CD4-positive, CD25-positive, alpha-beta regulatory T cell (primary cell): ENCODE measurements at regions not wholly inside any gene's neighbourhood (a gene's known extent, or its start where the extent isn't known, plus 50 kb on each side); places are given as distances from the start of the nearest gene placed in this dataset.
"Not testable (repeated sequence)": the region's sequence is repeated elsewhere in the genome, so short reads cannot be mapped to it uniquely, and the experiment has no call there.

Source experiments
- ATAC-seq, 2 donors: fragments of 150-1000 bp; cut with Tn5 transposase; one replicate each; pipeline ENCODE4 v1.10.0; 2021; ENCODE audit warnings: low read depth in 2 of 2, moderate number of reproducible peaks in 2 of 2, moderate library complexity in 1 of 2
- DNase-seq, 3 donors: peaks; one replicate each; pipeline versions ENCODE4 v3.0.0 to v3.0.0-alpha.2; 2012 to 2022; ENCODE audit warnings: mixed read lengths in 1 of 3
- H3K27ac ChIP-seq: one replicate; pipeline ENCODE4 v1.7.0; 2013; ENCODE audit warnings: mild to moderate bottlenecking, low read length; ENCODE audit not compliant: insufficient read depth, poor library complexity, severe bottlenecking
- H3K27me3 ChIP-seq: one replicate; pipeline ENCODE4 v1.7.0; 2013; ENCODE audit warnings: low read length; ENCODE audit not compliant: control insufficient read depth, insufficient read depth
- H3K36me3 ChIP-seq: one replicate; pipeline ENCODE4 v1.7.0; 2013; ENCODE audit warnings: mild to moderate bottlenecking, low read length, moderate library complexity; ENCODE audit not compliant: control insufficient read depth, insufficient read depth
- H3K4me1 ChIP-seq: 2 replicates; pipeline ENCODE4 v1.7.0; 2013; ENCODE audit warnings: mild to moderate bottlenecking, low read length; ENCODE audit not compliant: insufficient read depth, control insufficient read depth, poor library complexity, severe bottlenecking
- H3K4me3 ChIP-seq: one replicate; pipeline ENCODE4 v1.7.0; 2013; ENCODE audit warnings: low read depth, mild to moderate bottlenecking, low read length, moderate library complexity
- H3K9me3 ChIP-seq, 2 experiments: 1 replicate in 1 of 2; 2 replicates in 1 of 2; pipeline ENCODE4 v1.7.0; 2013; ENCODE audit warnings: low read length in 2 of 2, mild to moderate bottlenecking in 1 of 2, moderate library complexity in 1 of 2; ENCODE audit not compliant: control insufficient read depth in 2 of 2
- H3K27ac Mint-ChIP-seq, 3 donors: one replicate each; pipeline ENCODE4 v1.8.0; 2020 to 2022; ENCODE audit warnings: mild to moderate bottlenecking in 3 of 3, mixed read lengths in 3 of 3, moderate library complexity in 2 of 3
- H3K27me3 Mint-ChIP-seq: one replicate; pipeline ENCODE4 v1.8.0; 2022; ENCODE audit warnings: mild to moderate bottlenecking, mixed read lengths
- H3K36me3 Mint-ChIP-seq: one replicate; pipeline ENCODE4 v1.8.0; 2020; ENCODE audit warnings: mixed read lengths
- H3K4me1 Mint-ChIP-seq, 4 donors: one replicate each; pipeline ENCODE4 v1.8.0; 2020 to 2022; ENCODE audit warnings: mixed read lengths in 4 of 4, mild to moderate bottlenecking in 1 of 4
- H3K4me3 Mint-ChIP-seq, 4 donors: one replicate each; pipeline ENCODE4 v1.8.0; 2020 to 2022; ENCODE audit warnings: mild to moderate bottlenecking in 4 of 4, mixed read lengths in 4 of 4, moderate library complexity in 3 of 4
- H3K9me3 Mint-ChIP-seq, 7 donors: one replicate each; pipeline ENCODE4 v1.8.0; 2020 to 2022; ENCODE audit warnings: mixed read lengths in 7 of 7, mild to moderate bottlenecking in 3 of 7, moderate library complexity in 2 of 7

DNA sequence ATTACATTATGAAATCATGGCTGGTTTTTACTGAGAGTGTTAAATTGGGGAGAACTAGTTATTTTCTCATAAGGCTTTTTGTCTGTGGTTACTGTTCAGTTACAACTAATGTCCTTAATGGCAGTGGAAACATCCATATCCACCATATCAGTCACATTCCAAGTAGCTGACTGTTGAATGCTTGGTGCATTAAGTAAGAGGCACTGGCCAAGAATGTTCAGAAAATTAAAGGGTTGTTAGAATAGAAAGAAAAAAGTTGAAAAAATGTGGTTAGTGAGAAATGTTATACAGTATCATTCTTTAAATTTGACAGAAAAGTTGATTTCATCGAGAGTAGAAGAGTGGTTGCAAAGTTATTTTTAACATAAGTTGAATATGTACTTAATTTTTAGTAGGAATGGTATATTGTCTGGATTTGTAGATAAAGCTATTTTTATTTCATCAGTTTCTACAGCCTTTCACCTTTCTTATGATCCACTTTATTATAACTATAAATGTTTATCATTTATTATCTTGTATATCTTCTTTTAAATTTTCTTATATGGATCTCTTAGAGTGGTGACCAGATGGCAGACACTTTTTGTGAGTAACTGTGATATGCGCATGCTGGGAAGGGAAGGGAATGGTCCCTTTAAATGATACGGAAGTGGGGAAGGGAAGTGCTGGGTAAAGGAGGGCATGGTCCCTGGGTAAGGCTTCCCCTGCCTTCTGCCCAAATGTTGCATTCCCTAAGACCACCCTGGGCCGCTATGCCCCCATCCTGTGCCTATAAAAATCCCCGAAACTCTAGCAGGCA is 2407.1 kb downstream of the ARAP2 start:
- H3K4me1 Mint-ChIP-seq: no peaks in the 10 kb centered on the region
- no peaks in the 10 kb centered on the region for H3K36me3 ChIP-seq
- no peak overlapping the region for H3K27ac ChIP-seq
- H3K4me3 Mint-ChIP-seq: no peak overlapping the region
- peaks cover 0 to 11% (median 4%) of the 10 kb centered on the region in 7 donors for H3K9me3 Mint-ChIP-seq
- H3K27ac Mint-ChIP-seq: no peak overlapping the region
- no peaks in the 10 kb centered on the region for H3K4me1 ChIP-seq
- no peaks in the 10 kb centered on the region for H3K36me3 Mint-ChIP-seq
- DNase-seq (no peak), ATAC-seq (no peak)
- no peaks in the 10 kb centered on the region for H3K27me3 ChIP-seq
- no peaks in the 10 kb centered on the region for H3K9me3 ChIP-seq
- H3K4me3 ChIP-seq: no peak overlapping the region
- H3K27me3 Mint-ChIP-seq: no peaks in the 10 kb centered on the region

DNA sequence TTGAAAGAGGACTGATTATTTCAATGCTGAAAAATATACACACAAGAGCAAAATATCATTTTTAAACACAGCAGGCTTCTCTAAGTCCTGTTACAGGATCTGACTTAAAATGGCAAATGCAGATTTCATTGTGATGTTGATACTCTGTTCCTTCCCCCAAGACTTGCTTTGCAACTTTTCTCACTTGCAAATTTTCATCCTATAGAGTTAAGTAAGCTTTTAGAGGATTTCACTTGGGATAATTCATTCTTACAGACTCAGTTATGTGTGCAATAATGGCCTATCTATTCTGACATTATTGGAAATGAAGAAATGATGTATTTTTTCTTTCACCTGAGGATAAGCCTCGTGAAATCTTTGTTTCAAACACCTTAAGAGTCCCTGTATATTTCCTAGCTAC is 2403.2 kb downstream of the ARAP2 start:
- no peak for ATAC-seq
- Histone ChIP-seq H3K27ac (no peak overlapping the region), H3K9me3 (no peaks in the 10 kb centered on the region), H3K4me1 (no peaks in the 10 kb centered on the region), H3K27me3 (no peaks in the 10 kb centered on the region), H3K4me3 (no peak overlapping the region), H3K36me3 (no peaks in the 10 kb centered on the region)
- Mint-ChIP-seq H3K4me3 (no peak overlapping the region), H3K27me3 (no peaks in the 10 kb centered on the region), H3K36me3 (no peaks in the 10 kb centered on the region), H3K4me1 (no peaks in the 10 kb centered on the region), H3K27ac (no peak overlapping the region), H3K9me3 (peaks cover 0 to 12% (median 6%) of the 10 kb centered on the region in 7 donors)
- DNase-seq: no peak

DNA sequence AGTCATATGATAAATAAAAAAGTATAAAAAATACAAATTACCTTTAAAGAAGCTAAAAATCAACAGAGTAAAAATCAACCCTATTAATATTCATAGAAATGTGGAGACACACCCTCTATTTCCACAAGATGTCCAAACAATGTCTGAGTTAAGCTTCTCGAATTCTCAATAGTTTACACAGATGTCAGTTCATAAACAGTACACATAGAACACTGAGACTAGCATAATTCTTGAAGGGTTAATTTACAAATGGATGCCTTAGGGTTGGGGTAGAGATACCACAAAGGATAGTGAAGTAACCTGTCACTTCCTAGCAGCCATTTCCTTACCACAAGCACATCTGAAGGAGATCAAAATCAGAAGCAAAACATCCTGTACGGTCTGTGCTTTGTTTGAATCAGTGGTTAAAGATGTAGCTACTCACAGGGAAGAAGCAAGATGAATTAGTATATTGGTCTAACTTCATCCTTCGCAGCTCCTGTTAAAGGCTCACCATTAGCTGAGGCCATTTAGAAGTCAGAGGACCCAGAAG is 2393.9 kb downstream of the ARAP2 start:
- DNase-seq (peak in 1 of 3 donors; percentile 0), ATAC-seq (no peak)
- Histone ChIP-seq H3K27ac (no peak overlapping the region), H3K4me1 (no peaks in the 10 kb centered on the region), H3K4me3 (no peak overlapping the region), H3K9me3 (peaks cover 0 to 8% of the 10 kb centered on the region in 2 experiments), H3K27me3 (no peaks in the 10 kb centered on the region), H3K36me3 (no peaks in the 10 kb centered on the region)
- Mint-ChIP-seq H3K9me3 (peaks cover 2 to 40% (median 15%) of the 10 kb centered on the region in 7 donors), H3K4me1 (no peaks in the 10 kb centered on the region), H3K27ac (no peak overlapping the region), H3K36me3 (no peaks in the 10 kb centered on the region), H3K4me3 (no peak overlapping the region), H3K27me3 (no peaks in the 10 kb centered on the region)

DNA sequence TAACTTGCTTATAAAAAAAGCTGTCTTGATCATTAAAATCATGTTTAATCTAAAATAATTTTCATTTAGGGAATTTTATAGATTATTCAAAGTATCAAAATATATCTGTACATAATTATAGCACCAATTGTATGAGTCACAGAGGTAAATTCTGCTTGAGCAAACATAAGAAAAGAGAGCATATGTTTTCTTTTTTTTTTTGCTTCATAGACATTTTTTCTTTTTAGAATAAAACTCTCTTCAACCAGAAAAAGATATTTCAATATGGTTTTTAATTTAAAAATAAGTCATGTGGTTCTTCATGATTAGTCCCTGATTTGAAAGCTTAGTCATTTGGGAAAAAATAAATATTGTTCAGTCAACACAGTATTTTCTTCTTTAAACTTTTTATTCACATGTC is 2390.6 kb downstream of the ARAP2 start:
- peaks cover 4 to 28% (median 11%) of the 10 kb centered on the region in 7 donors for H3K9me3 Mint-ChIP-seq
- not testable (repeated sequence) for H3K4me1 Mint-ChIP-seq, ATAC-seq, H3K4me3 ChIP-seq, H3K27ac ChIP-seq, H3K36me3 Mint-ChIP-seq, H3K4me1 ChIP-seq, H3K4me3 Mint-ChIP-seq, H3K36me3 ChIP-seq, H3K27ac Mint-ChIP-seq, DNase-seq, H3K27me3 Mint-ChIP-seq, H3K27me3 ChIP-seq, H3K9me3 ChIP-seq

DNA sequence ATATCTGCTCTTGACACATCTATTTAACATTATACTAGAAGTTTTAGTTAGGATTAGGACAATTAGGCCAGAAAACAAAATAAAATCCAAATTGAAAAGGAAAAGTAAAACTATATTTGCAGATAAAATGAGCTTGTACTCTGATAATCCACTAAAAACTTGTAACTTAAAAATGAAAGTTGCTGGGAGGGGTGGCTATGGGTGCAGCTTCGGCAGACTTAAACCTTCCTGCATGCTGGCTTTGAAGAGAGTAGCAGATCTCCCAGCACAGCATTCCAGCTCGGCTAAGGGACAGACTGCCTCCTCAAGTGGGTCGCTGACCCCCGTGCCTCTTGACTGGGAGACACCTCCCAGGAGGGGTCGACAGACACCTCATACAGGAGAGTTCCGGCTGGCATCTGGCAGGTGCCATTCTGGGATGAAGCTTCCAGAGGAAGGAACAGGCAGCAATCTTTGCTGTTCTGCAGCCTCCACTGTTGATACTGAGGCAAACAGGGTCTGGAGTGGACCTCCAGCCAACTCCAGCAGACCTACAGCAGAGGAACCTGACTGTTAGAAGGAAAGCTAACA is 2379.9 kb downstream of the ARAP2 start:
- H3K4me1 Mint-ChIP-seq: no peaks in the 10 kb centered on the region
- no peak overlapping the region for H3K4me3 Mint-ChIP-seq
- no peaks in the 10 kb centered on the region for H3K36me3 Mint-ChIP-seq
- DNase-seq (no peak), ATAC-seq (no peak)
- peaks cover 2 to 3% of the 10 kb centered on the region in 2 experiments for H3K9me3 ChIP-seq
- H3K27ac Mint-ChIP-seq: no peak overlapping the region
- no peaks in the 10 kb centered on the region for H3K27me3 Mint-ChIP-seq
- H3K27ac ChIP-seq: no peak overlapping the region
- H3K36me3 ChIP-seq: no peaks in the 10 kb centered on the region
- H3K4me1 ChIP-seq: no peaks in the 10 kb centered on the region
- no peaks in the 10 kb centered on the region for H3K27me3 ChIP-seq
- H3K9me3 Mint-ChIP-seq: peaks cover 0 to 32% (median 11%) of the 10 kb centered on the region in 7 donors
- H3K4me3 ChIP-seq: no peak overlapping the region

DNA sequence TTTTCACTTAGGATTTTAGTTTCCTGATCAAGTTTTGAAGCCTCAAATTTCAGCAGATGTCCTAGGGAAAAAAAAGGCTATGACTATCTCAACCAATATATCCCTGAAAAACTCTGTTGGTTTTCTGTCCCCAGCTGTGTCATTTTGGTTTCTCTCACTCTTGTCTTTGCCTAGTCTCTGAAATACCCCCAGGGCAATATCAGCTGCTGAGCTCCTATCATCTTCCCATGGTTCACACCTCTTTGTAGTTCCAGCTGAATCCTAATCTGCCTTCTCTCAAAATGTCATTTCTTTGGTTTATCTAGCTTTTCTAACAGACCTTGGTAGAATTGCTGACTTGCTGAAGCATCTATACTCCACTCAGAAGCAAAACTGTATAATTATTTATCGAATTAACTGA is 2370.5 kb downstream of the ARAP2 start:
- Histone ChIP-seq H3K4me3 (no peak overlapping the region), H3K4me1 (no peaks in the 10 kb centered on the region), H3K27ac (no peak overlapping the region), H3K36me3 (no peaks in the 10 kb centered on the region), H3K27me3 (no peaks in the 10 kb centered on the region), H3K9me3 (no peaks in the 10 kb centered on the region)
- Mint-ChIP-seq H3K4me1 (no peaks in the 10 kb centered on the region), H3K9me3 (peaks cover 2 to 21% (median 12%) of the 10 kb centered on the region in 7 donors), H3K27me3 (no peaks in the 10 kb centered on the region), H3K27ac (no peak overlapping the region), H3K36me3 (no peaks in the 10 kb centered on the region), H3K4me3 (no peak overlapping the region)
- ATAC-seq (no peak), DNase-seq (no peak)

DNA sequence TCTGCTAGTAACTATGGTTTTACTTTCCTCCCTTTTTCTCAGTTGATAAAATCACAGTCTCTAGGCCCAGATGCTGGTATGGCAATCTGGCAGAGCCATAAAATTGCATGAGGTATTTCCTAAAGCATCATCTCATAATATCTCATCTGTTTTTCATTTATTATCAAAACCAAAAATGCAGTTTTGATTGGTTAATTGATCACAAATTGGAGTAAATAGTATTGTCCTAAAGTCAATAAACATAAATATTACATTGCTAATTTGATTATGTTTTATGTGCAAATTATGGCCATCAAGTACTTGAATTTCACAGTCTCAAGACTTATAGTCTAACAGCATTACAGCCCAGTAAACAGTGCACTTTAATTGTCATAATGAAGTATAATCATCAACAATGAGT is 2365.6 kb downstream of the ARAP2 start:
- Mint-ChIP-seq H3K36me3 (no peaks in the 10 kb centered on the region), H3K4me1 (no peaks in the 10 kb centered on the region), H3K9me3 (peaks cover 2 to 32% (median 11%) of the 10 kb centered on the region in 7 donors), H3K27me3 (no peaks in the 10 kb centered on the region), H3K4me3 (no peak overlapping the region), H3K27ac (no peak overlapping the region)
- DNase-seq (no peak), ATAC-seq (no peak)
- no peak overlapping the region for H3K27ac ChIP-seq
- no peaks in the 10 kb centered on the region for H3K27me3 ChIP-seq
- H3K36me3 ChIP-seq: no peaks in the 10 kb centered on the region
- no peaks in the 10 kb centered on the region for H3K9me3 ChIP-seq
- H3K4me1 ChIP-seq: no peaks in the 10 kb centered on the region
- H3K4me3 ChIP-seq: no peak overlapping the region

DNA sequence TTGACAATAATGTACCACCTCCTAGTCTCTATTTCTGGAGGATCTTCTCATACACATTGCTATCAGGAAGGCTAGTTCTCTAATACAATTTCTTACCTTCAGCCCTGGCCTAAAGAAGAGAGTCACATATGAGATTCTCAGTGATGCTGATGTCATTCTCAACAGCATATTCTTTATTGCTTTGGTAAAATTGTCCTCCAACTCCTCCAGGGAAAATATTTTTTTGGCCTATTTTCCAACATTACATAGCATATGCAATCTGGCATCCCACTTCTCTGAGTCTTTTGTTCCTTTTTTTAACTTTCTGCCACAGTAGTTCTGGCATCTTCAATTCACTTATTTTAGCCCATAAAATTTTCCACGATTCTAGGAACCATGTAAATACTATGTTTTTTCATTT is 2363.1 kb downstream of the ARAP2 start:
- H3K27me3 Mint-ChIP-seq: no peaks in the 10 kb centered on the region

More for the DNA sequence above, 2363.1 kb downstream of the ARAP2 start:
- no peak overlapping the region for H3K27ac ChIP-seq
- no peaks in the 10 kb centered on the region for H3K4me1 Mint-ChIP-seq
- H3K27me3 ChIP-seq: no peaks in the 10 kb centered on the region
- no peak for DNase-seq
- no peak overlapping the region for H3K4me3 ChIP-seq
- no peaks in the 10 kb centered on the region for H3K4me1 ChIP-seq
- no peak for ATAC-seq
- H3K36me3 Mint-ChIP-seq: no peaks in the 10 kb centered on the region
- H3K27ac Mint-ChIP-seq: no peak overlapping the region
- no peaks in the 10 kb centered on the region for H3K36me3 ChIP-seq
- H3K9me3 Mint-ChIP-seq: peaks cover 0 to 26% (median 6%) of the 10 kb centered on the region in 7 donors
- no peaks in the 10 kb centered on the region for H3K9me3 ChIP-seq
- H3K4me3 Mint-ChIP-seq: no peak overlapping the region
